Lower lobe of right lung (tissue), 2 donors: ENCODE measurements at regions not wholly inside any gene's neighbourhood (a gene's known extent, or its start where the extent isn't known, plus 50 kb on each side); places are given as distances from the start of the nearest gene placed in this dataset.

Experiments used
- ATAC-seq, 2 donors: fragments of 200-7000 bp; cut with Tn5 transposase; one replicate each; pipeline ENCODE4 v1.9.1; 2020 to 2022; ENCODE audit warnings: mild to moderate bottlenecking in 2 of 2, moderate library complexity in 2 of 2
- DNase-seq: peaks from one replicate; pipeline ENCODE4 v3.0.0-alpha.2; 2020
- H3K27ac ChIP-seq: fragments of 200-600 bp; one replicate; pipeline ENCODE4 v1.8.0; 2022
- H3K27me3 ChIP-seq: fragments of 200-600 bp; one replicate; pipeline ENCODE4 v1.8.0; 2022; ENCODE audit warnings: low read depth
- H3K36me3 ChIP-seq: fragments of 200-600 bp; one replicate; pipeline ENCODE4 v1.8.0; 2022; ENCODE audit warnings: mild to moderate bottlenecking
- H3K4me1 ChIP-seq: fragments of 200-600 bp; one replicate; pipeline ENCODE4 v1.8.0; 2022
- H3K4me3 ChIP-seq: fragments of 200-600 bp; one replicate; pipeline ENCODE4 v1.8.0; 2022; ENCODE audit warnings: mild to moderate bottlenecking
- H3K9me3 ChIP-seq: fragments of 200-600 bp; one replicate; pipeline ENCODE4 v1.8.0; 2022
- intact Hi-C: fragments of 100-400 bp; cut with DNase I; formaldehyde crosslinking; loops from one replicate; pipeline ENCODE4 v1.11.0; 2022
- TF ChIP-seq, protein P1 (sequence below): fragments of 200-600 bp; IDR thresholded peaks from one replicate; pipeline ENCODE4 v1.8.0; 2022; ENCODE audit warnings: antibody characterized with exemption, mild to moderate bottlenecking
- donor health status: DM: no; HTN: yes; CAD: no; lungs with severe emphysema.

DNA sequence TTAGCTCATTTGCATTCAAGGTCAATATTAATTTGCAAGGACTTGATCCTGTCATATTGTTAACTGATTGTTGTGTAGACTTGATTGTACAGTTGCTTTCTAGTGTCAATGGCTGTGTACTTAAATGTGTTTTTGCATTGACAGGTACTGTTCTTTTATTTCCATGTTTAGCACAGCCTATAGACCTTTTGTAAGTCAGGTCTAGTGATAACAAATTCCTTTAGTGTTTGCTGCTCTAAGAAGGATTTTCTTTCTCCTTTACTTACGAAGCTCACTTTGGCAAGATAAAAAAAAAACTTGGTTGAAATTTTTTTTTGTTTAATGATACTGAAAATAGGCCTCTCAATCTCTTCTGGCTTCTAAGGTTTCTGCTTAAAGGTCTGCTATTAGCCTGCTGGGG is 942.3 kb downstream of the QKI start:
- Histone ChIP-seq H3K4me3 (no peak overlapping the region), H3K27me3 (no peaks in the 10 kb centered on the region), H3K27ac (no peak overlapping the region), H3K36me3 (no peaks in the 10 kb centered on the region), H3K4me1 (no peaks in the 10 kb centered on the region), H3K9me3 (peaks cover 18% of the 10 kb centered on the region)
- intact Hi-C loops = no loop called here
- no peak for DNase-seq
- TF ChIP-seq, protein P1, sequence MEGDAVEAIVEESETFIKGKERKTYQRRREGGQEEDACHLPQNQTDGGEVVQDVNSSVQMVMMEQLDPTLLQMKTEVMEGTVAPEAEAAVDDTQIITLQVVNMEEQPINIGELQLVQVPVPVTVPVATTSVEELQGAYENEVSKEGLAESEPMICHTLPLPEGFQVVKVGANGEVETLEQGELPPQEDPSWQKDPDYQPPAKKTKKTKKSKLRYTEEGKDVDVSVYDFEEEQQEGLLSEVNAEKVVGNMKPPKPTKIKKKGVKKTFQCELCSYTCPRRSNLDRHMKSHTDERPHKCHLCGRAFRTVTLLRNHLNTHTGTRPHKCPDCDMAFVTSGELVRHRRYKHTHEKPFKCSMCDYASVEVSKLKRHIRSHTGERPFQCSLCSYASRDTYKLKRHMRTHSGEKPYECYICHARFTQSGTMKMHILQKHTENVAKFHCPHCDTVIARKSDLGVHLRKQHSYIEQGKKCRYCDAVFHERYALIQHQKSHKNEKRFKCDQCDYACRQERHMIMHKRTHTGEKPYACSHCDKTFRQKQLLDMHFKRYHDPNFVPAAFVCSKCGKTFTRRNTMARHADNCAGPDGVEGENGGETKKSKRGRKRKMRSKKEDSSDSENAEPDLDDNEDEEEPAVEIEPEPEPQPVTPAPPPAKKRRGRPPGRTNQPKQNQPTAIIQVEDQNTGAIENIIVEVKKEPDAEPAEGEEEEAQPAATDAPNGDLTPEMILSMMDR = no peak
- no peak for ATAC-seq

DNA sequence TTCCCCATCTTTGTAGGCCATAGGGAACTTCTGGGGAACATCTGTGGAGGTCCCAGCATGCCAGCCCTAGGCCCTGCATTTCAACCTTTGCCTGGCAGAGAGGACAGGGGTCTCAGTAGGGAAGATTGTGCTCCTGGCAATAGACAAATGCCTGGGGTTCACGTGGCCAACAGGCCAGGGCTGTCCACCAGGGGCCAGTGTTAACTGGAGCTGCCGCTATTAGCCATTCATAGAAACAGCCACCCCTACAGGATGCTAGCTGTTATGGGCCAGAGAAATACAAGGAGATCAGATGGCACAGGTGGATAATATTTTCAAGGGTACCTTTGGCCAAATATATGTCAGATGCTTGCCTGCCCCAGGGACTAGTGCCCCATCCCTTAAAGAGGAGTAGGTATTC is 932.9 kb downstream of the QKI start:
- no peaks in the 10 kb centered on the region for H3K36me3 ChIP-seq
- ATAC-seq (no peak), DNase-seq (no peak)
- intact Hi-C loops = no loop called here
- TF ChIP-seq, protein P1 = no peak
- H3K9me3 ChIP-seq = no peaks in the 10 kb centered on the region
- H3K4me3 ChIP-seq = no peak overlapping the region
- no peaks in the 10 kb centered on the region for H3K27me3 ChIP-seq
- H3K4me1 ChIP-seq = no peaks in the 10 kb centered on the region
- H3K27ac ChIP-seq = no peak overlapping the region

DNA sequence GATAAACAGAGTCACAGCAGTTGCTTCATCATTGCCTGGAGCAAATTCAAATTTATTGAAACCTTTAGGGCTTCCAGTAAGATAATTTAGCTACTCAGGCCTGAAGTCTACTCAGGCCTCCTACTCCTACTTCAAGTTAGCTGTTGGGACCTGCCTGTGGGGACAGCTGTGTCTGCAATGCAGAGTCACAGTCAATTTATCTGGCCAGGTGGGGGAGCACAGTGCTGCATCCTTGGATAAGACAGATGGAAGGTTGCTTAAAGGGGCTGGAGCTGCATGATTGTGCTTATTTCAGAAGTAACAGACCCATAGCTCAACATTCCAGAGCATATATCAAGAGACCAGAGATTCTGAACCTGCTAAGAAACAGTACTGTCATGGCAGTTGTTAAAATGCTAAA is 932.1 kb downstream of the QKI start:
- H3K27me3 ChIP-seq = no peaks in the 10 kb centered on the region
- DNase-seq = no peak
- H3K36me3 ChIP-seq = no peaks in the 10 kb centered on the region
- no peak overlapping the region for H3K27ac ChIP-seq
- TF ChIP-seq, protein P1 = no peak
- H3K4me3 ChIP-seq = no peak overlapping the region
- H3K9me3 ChIP-seq = no peaks in the 10 kb centered on the region
- intact Hi-C loops = no loop called here
- no peaks in the 10 kb centered on the region for H3K4me1 ChIP-seq
- no peak for ATAC-seq

DNA sequence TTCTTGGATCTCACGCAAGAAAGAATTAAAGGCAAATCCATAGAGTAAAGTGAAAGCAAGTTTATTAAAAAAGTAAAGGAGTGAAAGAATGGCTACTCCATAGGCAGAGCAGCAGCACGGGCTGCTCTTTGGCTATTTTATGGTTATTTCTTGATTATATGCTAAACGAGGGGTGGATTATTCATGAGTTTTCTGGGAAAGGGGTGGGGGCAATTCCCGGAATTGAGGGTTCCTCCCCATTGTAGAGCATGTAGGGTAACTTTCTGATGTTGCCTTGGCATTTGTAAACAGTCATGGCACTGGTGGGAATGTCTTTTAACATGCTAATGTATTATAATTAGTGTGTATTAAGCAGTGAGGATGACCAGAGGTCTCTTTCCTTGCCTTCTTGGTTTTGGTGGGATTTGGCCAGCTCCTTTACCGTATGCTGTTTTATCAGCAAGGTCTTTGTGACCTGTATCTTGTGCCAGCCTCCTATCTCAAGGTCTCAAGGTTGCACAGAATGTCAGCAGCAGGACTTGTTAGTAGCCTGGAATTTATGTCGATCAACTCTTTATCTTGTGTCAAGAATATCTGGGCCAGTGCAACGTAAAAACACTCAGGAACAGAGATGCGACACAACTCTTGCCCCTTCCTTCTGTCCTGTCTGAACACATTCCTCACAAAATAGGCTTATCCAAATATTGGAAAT is 931.4 kb downstream of the QKI start:
- H3K4me1 ChIP-seq = no peaks in the 10 kb centered on the region
- intact Hi-C loops = no loop called here
- no peaks in the 10 kb centered on the region for H3K27me3 ChIP-seq
- no peaks in the 10 kb centered on the region for H3K36me3 ChIP-seq
- no peak overlapping the region for H3K4me3 ChIP-seq
- DNase-seq (no peak), ATAC-seq (no peak)
- TF ChIP-seq, protein P1 = no peak
- H3K27ac ChIP-seq = no peak overlapping the region
- no peaks in the 10 kb centered on the region for H3K9me3 ChIP-seq

DNA sequence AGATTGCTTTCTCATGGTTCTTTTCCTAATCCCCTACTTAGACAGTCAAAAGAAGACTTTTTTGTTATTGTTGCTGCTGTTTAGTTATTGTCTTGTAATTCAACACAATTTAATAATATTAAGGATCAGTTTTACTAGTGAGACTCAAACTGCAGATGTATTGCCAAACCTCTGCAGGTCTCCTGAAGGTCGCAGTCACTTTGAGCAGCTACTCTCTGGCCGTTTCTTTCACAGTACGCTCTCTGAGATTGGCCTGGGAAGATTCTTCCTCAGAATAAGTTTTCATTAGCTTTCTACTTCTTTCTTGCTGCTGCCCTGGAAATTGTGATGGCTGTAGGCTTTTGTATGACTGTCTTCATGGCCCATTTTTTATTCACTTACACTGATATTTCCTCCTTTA is 930.8 kb downstream of the QKI start:
- no peak overlapping the region for H3K4me3 ChIP-seq
- no peaks in the 10 kb centered on the region for H3K36me3 ChIP-seq
- DNase-seq = no peak
- no peaks in the 10 kb centered on the region for H3K9me3 ChIP-seq
- no peaks in the 10 kb centered on the region for H3K4me1 ChIP-seq
- ATAC-seq = no peak
- no peaks in the 10 kb centered on the region for H3K27me3 ChIP-seq
- intact Hi-C loops = no loop called here
- H3K27ac ChIP-seq = no peak overlapping the region
- TF ChIP-seq, protein P1 = no peak
